Activated CD8-positive, alpha-beta T cell treated with anti-CD3 and anti-CD28 coated beads for 36 hours (primary cell): ENCODE measurements at regions not wholly inside any gene's neighbourhood (a gene's known extent, or its start where the extent isn't known, plus 50 kb on each side); places are given as distances from the start of the nearest gene placed in this dataset.

Experiments used
- ATAC-seq: fragments of 200-7000 bp; cut with Tn5 transposase; one replicate; pipeline ENCODE4 v1.10.0; 2021; ENCODE audit warnings: mild to moderate bottlenecking, moderate library complexity
- CTCF ChIA-PET: fragments of 350-600 bp; sonication (Branson Sonifier 250); formaldehyde crosslinking; loops from one replicate; lab custom pipeline; 2021; ENCODE audit warnings: antibody characterized with exemption; lab: Charles Lee
- POLR2A ChIA-PET: fragments of 350-600 bp; sonication (Branson Sonifier 250); formaldehyde crosslinking; loops from one replicate; lab custom pipeline; 2021; ENCODE audit warnings: antibody characterized with exemption; lab: Charles Lee
- DNase-seq: peaks from one replicate; pipeline ENCODE4 v3.0.0-alpha.2; 2020
- H3K27ac Mint-ChIP-seq: one replicate; pipeline ENCODE4 v1.8.0; 2021; ENCODE audit warnings: mild to moderate bottlenecking, mixed read lengths
- H3K27me3 Mint-ChIP-seq: one replicate; pipeline ENCODE4 v1.8.0; 2021; ENCODE audit warnings: mixed read lengths
- H3K36me3 Mint-ChIP-seq: one replicate; pipeline ENCODE4 v1.8.0; 2021; ENCODE audit warnings: low read depth, mixed read lengths
- H3K4me1 Mint-ChIP-seq: one replicate; pipeline ENCODE4 v1.8.0; 2021; ENCODE audit warnings: low read depth, mixed read lengths
- H3K4me3 Mint-ChIP-seq: one replicate; pipeline ENCODE4 v1.8.0; 2021; ENCODE audit warnings: mild to moderate bottlenecking, moderate library complexity, mixed read lengths
- H3K9me3 Mint-ChIP-seq: one replicate; pipeline ENCODE4 v1.8.0; 2021; ENCODE audit warnings: mixed read lengths
- CTCF ChIP-seq: fragments of 200-600 bp; IDR thresholded peaks from one replicate; pipeline ENCODE4 v1.8.0; 2022; ENCODE audit warnings: antibody characterized with exemption, mild to moderate bottlenecking
- intact Hi-C: fragments of 100-400 bp; cut with micrococcal nuclease; formaldehyde crosslinking; loops from one replicate; pipeline ENCODE4 v1.10.0; 2022

GRCh38 chr3:61356685-61357084 lies 105.4 kb upstream of the FHIT start:
- POLR2A ChIA-PET = interaction anchor here (1.2 kb wide), 1 partner anchor 14 kb away, joined by 3 read pairs; no protein-coding TSS in a partner anchor
- Mint-ChIP-seq H3K9me3 (no peaks in the 10 kb centered on the region), H3K27ac (no peak overlapping the region), H3K4me1 (no peaks in the 10 kb centered on the region), H3K27me3 (peaks cover 3% of the 10 kb centered on the region), H3K4me3 (no peak overlapping the region), H3K36me3 (no peaks in the 10 kb centered on the region)
- CTCF ChIA-PET = no interaction called here
- DNase-seq (no peak), ATAC-seq (no peak)
- no peak for TF ChIP-seq CTCF
- intact Hi-C loops = no loop called here

DNA sequence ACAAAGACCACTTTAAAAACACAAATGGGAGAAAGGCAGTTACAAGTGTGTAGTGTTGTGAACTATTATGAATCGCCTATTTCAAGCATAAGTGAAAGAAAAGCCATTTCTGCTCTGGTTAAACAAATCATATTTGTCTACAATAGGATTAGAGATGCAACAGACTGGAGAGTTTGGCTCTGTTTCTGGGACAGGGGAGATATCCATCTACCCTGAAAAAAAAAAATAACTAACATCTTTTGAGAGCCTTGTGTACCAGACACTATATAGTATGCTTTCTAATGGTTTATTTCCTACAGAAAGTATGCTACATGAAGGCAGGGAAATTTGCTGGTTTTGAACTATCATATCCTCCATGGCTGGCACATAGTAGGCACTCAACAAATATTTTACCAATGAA lies 106.7 kb upstream of the FHIT start:
- H3K27ac Mint-ChIP-seq = no peak overlapping the region
- POLR2A ChIA-PET = no interaction called here
- peaks cover 3% of the 10 kb centered on the region for H3K27me3 Mint-ChIP-seq
- TF ChIP-seq CTCF = no peak
- H3K9me3 Mint-ChIP-seq = no peaks in the 10 kb centered on the region
- intact Hi-C loops = no loop called here
- H3K4me3 Mint-ChIP-seq = no peak overlapping the region
- CTCF ChIA-PET = no interaction called here
- no peaks in the 10 kb centered on the region for H3K36me3 Mint-ChIP-seq
- ATAC-seq = no peak
- H3K4me1 Mint-ChIP-seq = no peaks in the 10 kb centered on the region
- no peak for DNase-seq

GRCh38 chr3:61358364-61358763 lies 107.1 kb upstream of the FHIT start:
- H3K9me3 Mint-ChIP-seq = no peaks in the 10 kb centered on the region
- no peak overlapping the region for H3K27ac Mint-ChIP-seq
- H3K4me3 Mint-ChIP-seq = no peak overlapping the region
- intact Hi-C loops = no loop called here
- H3K36me3 Mint-ChIP-seq = no peaks in the 10 kb centered on the region
- H3K27me3 Mint-ChIP-seq = peaks cover 3% of the 10 kb centered on the region
- TF ChIP-seq CTCF = no peak
- no peaks in the 10 kb centered on the region for H3K4me1 Mint-ChIP-seq
- ChIA-PET POLR2A (no interaction called here), CTCF (interaction anchor here (1.1 kb wide), 1 partner anchor 24 kb away, joined by 3 read pairs; no protein-coding TSS in a partner anchor)
- ATAC-seq (no peak), DNase-seq (no peak)

- no peaks in the 10 kb centered on the region for H3K36me3 Mint-ChIP-seq
- CTCF ChIA-PET = no interaction called here
Observed at GRCh38 chr3:61360297-61360965, 109.2 kb upstream of the FHIT start.

More at GRCh38 chr3:61360297-61360965, 109.2 kb upstream of the FHIT start:
- H3K4me3 Mint-ChIP-seq = no peak overlapping the region
- ATAC-seq (no peak), DNase-seq (no peak)
- peaks cover 3% of the 10 kb centered on the region for H3K27me3 Mint-ChIP-seq
- no peak for TF ChIP-seq CTCF
- POLR2A ChIA-PET = no interaction called here
- H3K4me1 Mint-ChIP-seq = no peaks in the 10 kb centered on the region
- no peaks in the 10 kb centered on the region for H3K9me3 Mint-ChIP-seq
- no peak overlapping the region for H3K27ac Mint-ChIP-seq
- intact Hi-C loops = no loop called here
